Gastrocnemius medialis (tissue), 4 donors: ENCODE measurements at regions not wholly inside any gene's neighbourhood (a gene's known extent, or its start where the extent isn't known, plus 50 kb on each side); places are given as distances from the start of the nearest gene placed in this dataset.

ENCODE experiments used
- POLR2A ChIP-seq, 2 donors: fragments of 450-650 bp; IDR thresholded peaks; one replicate each; pipeline ENCODE4 v1.6.1; 2017; ENCODE audit warnings: antibody characterized with exemption in 2 of 2, mild to moderate bottlenecking in 2 of 2, moderate library complexity in 2 of 2
- TF ChIP-seq, protein P1 (sequence below), 5 experiments: fragments of 450-650 bp in 3 of 5; fragments of 200-600 bp in 2 of 5; sonication (generic) in 2 of 5; IDR thresholded peaks in 4 of 5; conservative IDR thresholded peaks in 1 of 5; 1 replicate in 4 of 5; 2 replicates in 1 of 5; pipeline ENCODE4 v1.5.1; 2016 to 2019; ENCODE audit warnings: antibody characterized with exemption in 5 of 5, mild to moderate bottlenecking in 3 of 5, moderate library complexity in 3 of 5

DNA sequence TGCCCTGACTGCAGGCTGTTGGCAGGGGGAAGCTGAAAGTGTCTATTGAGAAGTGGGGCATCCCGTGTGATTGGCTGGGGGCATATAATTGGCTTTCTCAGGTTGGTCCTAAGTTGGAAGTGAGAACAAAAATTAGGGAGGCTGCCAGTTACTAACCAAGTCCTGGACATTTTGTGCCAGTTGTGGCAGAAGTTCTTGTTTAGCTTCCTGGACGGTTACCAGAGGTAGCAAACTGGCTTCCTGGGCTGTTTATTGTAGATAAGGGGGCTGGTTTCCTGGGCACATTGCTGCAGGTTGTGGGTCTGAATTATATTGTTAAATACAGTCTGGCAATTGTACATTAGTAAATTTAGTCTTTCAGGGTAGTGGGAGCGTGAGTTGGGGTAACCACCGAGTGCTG is 50.6 kb upstream of the SLC2A12 start:
- TF ChIP-seq, protein P1, sequence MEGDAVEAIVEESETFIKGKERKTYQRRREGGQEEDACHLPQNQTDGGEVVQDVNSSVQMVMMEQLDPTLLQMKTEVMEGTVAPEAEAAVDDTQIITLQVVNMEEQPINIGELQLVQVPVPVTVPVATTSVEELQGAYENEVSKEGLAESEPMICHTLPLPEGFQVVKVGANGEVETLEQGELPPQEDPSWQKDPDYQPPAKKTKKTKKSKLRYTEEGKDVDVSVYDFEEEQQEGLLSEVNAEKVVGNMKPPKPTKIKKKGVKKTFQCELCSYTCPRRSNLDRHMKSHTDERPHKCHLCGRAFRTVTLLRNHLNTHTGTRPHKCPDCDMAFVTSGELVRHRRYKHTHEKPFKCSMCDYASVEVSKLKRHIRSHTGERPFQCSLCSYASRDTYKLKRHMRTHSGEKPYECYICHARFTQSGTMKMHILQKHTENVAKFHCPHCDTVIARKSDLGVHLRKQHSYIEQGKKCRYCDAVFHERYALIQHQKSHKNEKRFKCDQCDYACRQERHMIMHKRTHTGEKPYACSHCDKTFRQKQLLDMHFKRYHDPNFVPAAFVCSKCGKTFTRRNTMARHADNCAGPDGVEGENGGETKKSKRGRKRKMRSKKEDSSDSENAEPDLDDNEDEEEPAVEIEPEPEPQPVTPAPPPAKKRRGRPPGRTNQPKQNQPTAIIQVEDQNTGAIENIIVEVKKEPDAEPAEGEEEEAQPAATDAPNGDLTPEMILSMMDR (IDR thresholded peaks at IDR 0.05 in 4 of 5, conservative IDR thresholded peaks at IDR 0.05 in 1 of 5) = no peak
- no peak for TF ChIP-seq POLR2A (IDR thresholded peaks at IDR 0.05)
